HFFc6 (cell line): ENCODE measurements at regions not wholly inside any gene's neighbourhood (a gene's known extent, or its start where the extent isn't known, plus 50 kb on each side); places are given as distances from the start of the nearest gene placed in this dataset.
A peak's percentile ranks its signal among the peaks of the same experiment; 100 is the strongest.
"Not testable (repeated sequence)": the region's sequence is repeated elsewhere in the genome, so short reads cannot be mapped to it uniquely, and the experiment has no call there.

Experiments used
- DNase-seq: peaks from one replicate; pipeline ENCODE4 v3.0.0-alpha.2; 2018
- H3K27ac Mint-ChIP-seq: 2 replicates; pipeline ENCODE4 v1.8.0; 2020; ENCODE audit warnings: mild to moderate bottlenecking, mixed read lengths
- H3K27me3 Mint-ChIP-seq: 2 replicates; pipeline ENCODE4 v1.8.0; 2021; ENCODE audit warnings: mild to moderate bottlenecking, moderate library complexity, mixed read lengths; ENCODE audit not compliant: insufficient read depth
- H3K36me3 Mint-ChIP-seq: 2 replicates; pipeline ENCODE4 v1.8.0; 2021; ENCODE audit warnings: low read depth, mixed read lengths
- H3K4me1 Mint-ChIP-seq: 2 replicates; pipeline ENCODE4 v1.8.0; 2020; ENCODE audit warnings: low read depth, mixed read lengths
- H3K4me3 Mint-ChIP-seq: 2 replicates; pipeline ENCODE4 v1.8.0; 2020; ENCODE audit warnings: mild to moderate bottlenecking, moderate library complexity, mixed read lengths
- H3K9me3 Mint-ChIP-seq: 2 replicates; pipeline ENCODE4 v1.8.0; 2020; ENCODE audit warnings: mild to moderate bottlenecking, mixed read lengths
- CTCF ChIP-seq: fragments of 200-600 bp; sonication (generic); IDR thresholded peaks from 2 replicates; pipeline ENCODE4 v1.5.0; 2021; ENCODE audit warnings: antibody characterized with exemption, mild to moderate bottlenecking

- DNase-seq = no peak
- Mint-ChIP-seq H3K4me1 (peaks cover 28% of the 10 kb centered on the region), H3K4me3 (no peak overlapping the region)
These were observed 83.3 kb upstream of the GORAB start for GRCh38 chr1:170448661-170449158.

GRCh38 chr1:170457325-170458050 lies 74.5 kb upstream of the GORAB start:
- H3K27ac Mint-ChIP-seq, H3K4me3 Mint-ChIP-seq, H3K27me3 Mint-ChIP-seq, DNase-seq: not testable (repeated sequence)
- Mint-ChIP-seq H3K9me3 (peaks cover 20% of the 10 kb centered on the region), H3K36me3 (peaks cover 38% of the 10 kb centered on the region), H3K4me1 (peaks cover 41% of the 10 kb centered on the region)
- TF ChIP-seq CTCF = peak; percentile 64

More at GRCh38 chr1:170448661-170449158, 83.3 kb upstream of the GORAB start:
- no peak overlapping the region for H3K27ac Mint-ChIP-seq
- 0 out of 2 replicates have a peak, but pooled peaks cover 3% of the 10 kb centered on the region for H3K9me3 Mint-ChIP-seq
- peaks cover 17% of the 10 kb centered on the region for H3K36me3 Mint-ChIP-seq
- no peak for TF ChIP-seq CTCF
- no peaks in the 10 kb centered on the region; the same call in 1 of the 2 replicates for H3K27me3 Mint-ChIP-seq

GRCh38 chr1:170460001-170460400 lies 72.0 kb upstream of the GORAB start:
- no peak for TF ChIP-seq CTCF
- H3K9me3 Mint-ChIP-seq = peaks cover 15% of the 10 kb centered on the region
- H3K4me1 Mint-ChIP-seq = peaks cover 46% of the 10 kb centered on the region
- peaks cover 28% of the 10 kb centered on the region for H3K36me3 Mint-ChIP-seq
- no peak for DNase-seq
- no peaks in the 10 kb centered on the region; the same call in 1 of the 2 replicates for H3K27me3 Mint-ChIP-seq
- H3K27ac Mint-ChIP-seq = no peak overlapping the region
- H3K4me3 Mint-ChIP-seq = no peak overlapping the region

GRCh38 chr1:170460414-170461155 lies 71.4 kb upstream of the GORAB start:
- no peak for DNase-seq
- Mint-ChIP-seq H3K4me1 (peaks cover 46% of the 10 kb centered on the region), H3K27me3 (no peaks in the 10 kb centered on the region; the same call in 1 of the 2 replicates), H3K36me3 (peaks cover 25% of the 10 kb centered on the region), H3K9me3 (peaks cover 11% of the 10 kb centered on the region), H3K27ac (peak overlapping the region; percentile 99), H3K4me3 (peak overlapping the region; percentile 79; the same call in 1 of the 2 replicates)
- TF ChIP-seq CTCF = no peak

GRCh38 chr1:170461291-170461747 lies 70.6 kb upstream of the GORAB start:
- DNase-seq = peak; percentile 91
- H3K27me3 Mint-ChIP-seq = no peaks in the 10 kb centered on the region; the same call in 1 of the 2 replicates
- peaks cover 44% of the 10 kb centered on the region for H3K4me1 Mint-ChIP-seq
- peak overlapping the region; percentile 99 for H3K27ac Mint-ChIP-seq
- H3K36me3 Mint-ChIP-seq = peaks cover 23% of the 10 kb centered on the region
- H3K9me3 Mint-ChIP-seq = peaks cover 11% of the 10 kb centered on the region
- TF ChIP-seq CTCF = no peak
- H3K4me3 Mint-ChIP-seq = peak overlapping the region; percentile 79
